Breast epithelium (tissue), 4 donors: ENCODE measurements at regions not wholly inside any gene's neighbourhood (a gene's known extent, or its start where the extent isn't known, plus 50 kb on each side); places are given as distances from the start of the nearest gene placed in this dataset.

Experiments
- DNase-seq, 2 donors: peaks; one replicate each; pipeline ENCODE4 v3.0.0-alpha.2; 2019; ENCODE audit warnings: low spot score in 2 of 2
- H3K27ac ChIP-seq, 2 donors: fragments of 200-600 bp; sonication (generic) in 1 of 2; one replicate each; pipeline ENCODE4 v1.5.1; 2016 to 2019; ENCODE audit warnings: mild to moderate bottlenecking in 1 of 2
- H3K27me3 ChIP-seq, 2 donors: fragments of 200-600 bp; sonication (generic) in 1 of 2; one replicate each; pipeline versions ENCODE4 v1.5.1 to v1.6.0; 2017 to 2019; ENCODE audit warnings: control low read depth in 1 of 2, mild to moderate bottlenecking in 1 of 2
- H3K36me3 ChIP-seq: fragments of 200-600 bp; one replicate; pipeline ENCODE4 v1.5.1; 2019
- H3K4me1 ChIP-seq, 2 donors: fragments of 200-600 bp; sonication (generic); one replicate each; pipeline ENCODE4 v1.5.1; 2016 to 2019; ENCODE audit warnings: control low read depth in 1 of 2
- H3K4me3 ChIP-seq, 3 donors: fragments of 200-600 bp; sonication (generic); 1 replicate in 2 of 3; 2 replicates in 1 of 3; pipeline ENCODE4 v1.5.1; 2016 to 2019; ENCODE audit warnings: mild to moderate bottlenecking in 3 of 3, moderate library complexity in 2 of 3
- H3K9me3 ChIP-seq, 2 donors: fragments of 200-600 bp; sonication (generic) in 1 of 2; one replicate each; pipeline ENCODE4 v1.5.1; 2016 to 2019; ENCODE audit warnings: control low read depth in 1 of 2
- CTCF ChIP-seq, 3 donors: fragments of 450-650 bp; IDR thresholded peaks; one replicate each; pipeline ENCODE4 v1.5.1; 2016 to 2017; ENCODE audit warnings: antibody characterized with exemption in 3 of 3, mild to moderate bottlenecking in 3 of 3, moderate library complexity in 3 of 3
- POLR2A ChIP-seq: fragments of 450-650 bp; IDR thresholded peaks from one replicate; pipeline ENCODE4 v1.6.1; 2016; ENCODE audit warnings: antibody characterized with exemption, mild to moderate bottlenecking, moderate library complexity
- POLR2AphosphoS5 ChIP-seq, 3 donors: sonication (generic); formaldehyde crosslinking; IDR thresholded peaks; one replicate each; pipeline ENCODE4 v1.6.1; 2017; ENCODE audit warnings: antibody characterized with exemption in 3 of 3
- intact Hi-C: fragments of 100-400 bp; cut with DNase I; formaldehyde crosslinking; loops from one replicate; pipeline ENCODE4 v1.15.1; 2023; ENCODE audit warnings: low total_unique reads

- Histone ChIP-seq H3K36me3 (no peaks in the 10 kb centered on the region), H3K4me3 (no peak overlapping the region), H3K27me3 (no peaks in the 10 kb centered on the region), H3K9me3 (peaks cover 0 to 6% of the 10 kb centered on the region in 2 donors), H3K27ac (no peak overlapping the region), H3K4me1 (no peaks in the 10 kb centered on the region)
- intact Hi-C loops: no loop called here
- DNase-seq: no peak
- no peak for TF ChIP-seq CTCF (IDR thresholded peaks at IDR 0.05)
- TF ChIP-seq POLR2AphosphoS5 (IDR thresholded peaks at IDR 0.05): no peak
- no peak for TF ChIP-seq POLR2A
Measured at GRCh38 chr9:79829566-79830302, 258.0 kb downstream of the TLE4 start.

- no peak for DNase-seq
- Histone ChIP-seq H3K4me1 (no peaks in the 10 kb centered on the region), H3K27me3 (no peaks in the 10 kb centered on the region), H3K27ac (no peak overlapping the region), H3K36me3 (no peaks in the 10 kb centered on the region), H3K9me3 (no peaks in the 10 kb centered on the region), H3K4me3 (no peak overlapping the region)
- intact Hi-C loops: no loop called here
- TF ChIP-seq CTCF (IDR thresholded peaks at IDR 0.05) (no peak), POLR2A (no peak), POLR2AphosphoS5 (IDR thresholded peaks at IDR 0.05) (no peak)
Measured at GRCh38 chr9:79824265-79824664, 252.5 kb downstream of the TLE4 start.

GRCh38 chr9:79817438-79818004 is 245.8 kb downstream of the TLE4 start:
- no peak overlapping the region for H3K27ac ChIP-seq
- intact Hi-C loops: no loop called here
- H3K9me3 ChIP-seq: no peaks in the 10 kb centered on the region
- no peak for DNase-seq
- H3K27me3 ChIP-seq: no peaks in the 10 kb centered on the region
- no peak for TF ChIP-seq POLR2A
- TF ChIP-seq POLR2AphosphoS5 (IDR thresholded peaks at IDR 0.05): no peak
- no peak for TF ChIP-seq CTCF (IDR thresholded peaks at IDR 0.05)
- H3K36me3 ChIP-seq: no peaks in the 10 kb centered on the region
- no peaks in the 10 kb centered on the region for H3K4me1 ChIP-seq
- H3K4me3 ChIP-seq: no peak overlapping the region

GRCh38 chr9:79813258-79813638 is 241.5 kb downstream of the TLE4 start:
- no peak for DNase-seq
- H3K27me3 ChIP-seq: no peaks in the 10 kb centered on the region
- no peaks in the 10 kb centered on the region for H3K36me3 ChIP-seq
- H3K4me3 ChIP-seq: no peak overlapping the region
- intact Hi-C loops: no loop called here
- H3K27ac ChIP-seq: no peak overlapping the region
- no peak for TF ChIP-seq POLR2A
- TF ChIP-seq CTCF (IDR thresholded peaks at IDR 0.05): no peak
- no peak for TF ChIP-seq POLR2AphosphoS5 (IDR thresholded peaks at IDR 0.05)
- no peaks in the 10 kb centered on the region for H3K4me1 ChIP-seq
- no peaks in the 10 kb centered on the region for H3K9me3 ChIP-seq

- H3K4me3 ChIP-seq: peak overlapping the region; percentile 7 to 27 (median 8)
- no peak overlapping the region for H3K27ac ChIP-seq
- no peaks in the 10 kb centered on the region for H3K36me3 ChIP-seq
- no peak for TF ChIP-seq POLR2AphosphoS5 (IDR thresholded peaks at IDR 0.05)
- TF ChIP-seq POLR2A: no peak
- no peak for TF ChIP-seq CTCF (IDR thresholded peaks at IDR 0.05)
- H3K4me1 ChIP-seq: no peaks in the 10 kb centered on the region
- DNase-seq: no peak
- no peaks in the 10 kb centered on the region for H3K9me3 ChIP-seq
- no peaks in the 10 kb centered on the region for H3K27me3 ChIP-seq
- intact Hi-C loops: no loop called here
Measured at GRCh38 chr9:79812507-79813257, 240.9 kb downstream of the TLE4 start.
